ENCODE measurements at regions not wholly inside any gene's neighbourhood (a gene's known extent, or its start where the extent isn't known, plus 50 kb on each side); places are given as distances from the start of the nearest gene placed in this dataset.
"Not testable (repeated sequence)": the region's sequence is repeated elsewhere in the genome, so short reads cannot be mapped to it uniquely, and the experiment has no call there.

DNA sequence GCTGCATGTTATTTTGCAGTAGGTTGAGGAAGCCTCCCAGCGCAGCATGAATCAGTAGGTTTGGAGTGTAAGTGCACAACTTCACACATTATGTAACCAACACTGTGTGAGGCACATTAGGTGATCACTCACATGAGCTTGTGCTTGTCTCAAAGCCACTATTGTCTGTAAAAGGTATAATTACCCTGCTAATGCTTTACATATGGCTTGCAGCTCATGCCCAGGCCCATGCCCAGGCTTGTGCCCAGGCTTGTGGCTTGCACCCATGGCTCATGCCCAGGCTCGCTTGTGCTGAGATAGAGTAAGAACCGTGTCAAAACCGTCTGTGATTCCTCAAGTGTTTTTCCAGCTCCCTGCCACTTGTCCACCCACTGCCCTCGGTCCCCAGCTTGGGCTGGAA is 596.3 kb downstream of the LTN1 start:
- DNase-seq (no peak), ATAC-seq (no peak)
- H3K27ac Mint-ChIP-seq: no peak overlapping the region
- H3K9me3 Mint-ChIP-seq (ENCODE audit: low read depth): peaks cover 5% of the 10 kb centered on the region
- H3K4me1 Mint-ChIP-seq: no peaks in the 10 kb centered on the region
- CTCF ChIA-PET: no interaction called here
- peaks cover 2% of the 10 kb centered on the region for H3K27me3 Mint-ChIP-seq
- H3K4me3 Mint-ChIP-seq: no peak overlapping the region
- no peaks in the 10 kb centered on the region for H3K36me3 Mint-ChIP-seq

DNA sequence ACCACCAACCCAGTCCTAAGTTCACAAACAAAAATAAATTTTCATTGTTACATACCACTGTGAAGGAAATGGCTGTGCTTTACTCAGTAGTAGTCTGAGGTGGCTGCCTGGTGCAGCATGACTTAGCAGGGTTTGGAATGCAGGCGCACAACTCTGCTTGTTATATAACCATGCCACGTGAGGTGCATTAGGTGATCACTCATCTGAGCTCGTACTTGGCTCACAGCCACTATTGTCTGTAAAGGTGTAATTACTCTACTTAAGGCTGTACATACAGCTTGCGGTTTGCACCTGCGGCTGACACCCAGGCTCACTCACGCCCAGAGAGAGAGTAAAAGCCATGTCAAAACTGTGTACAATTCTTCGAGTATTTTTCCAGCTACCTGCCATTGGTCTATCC is 599.4 kb downstream of the LTN1 start:
- Mint-ChIP-seq H3K27me3 (peaks cover 2% of the 10 kb centered on the region), H3K4me3 (no peak overlapping the region), H3K27ac (no peak overlapping the region), H3K9me3 (ENCODE audit: low read depth) (peaks cover 3% of the 10 kb centered on the region), H3K36me3 (no peaks in the 10 kb centered on the region), H3K4me1 (no peaks in the 10 kb centered on the region)
- DNase-seq: no peak
- ATAC-seq: no peak
- CTCF ChIA-PET: no interaction called here

DNA sequence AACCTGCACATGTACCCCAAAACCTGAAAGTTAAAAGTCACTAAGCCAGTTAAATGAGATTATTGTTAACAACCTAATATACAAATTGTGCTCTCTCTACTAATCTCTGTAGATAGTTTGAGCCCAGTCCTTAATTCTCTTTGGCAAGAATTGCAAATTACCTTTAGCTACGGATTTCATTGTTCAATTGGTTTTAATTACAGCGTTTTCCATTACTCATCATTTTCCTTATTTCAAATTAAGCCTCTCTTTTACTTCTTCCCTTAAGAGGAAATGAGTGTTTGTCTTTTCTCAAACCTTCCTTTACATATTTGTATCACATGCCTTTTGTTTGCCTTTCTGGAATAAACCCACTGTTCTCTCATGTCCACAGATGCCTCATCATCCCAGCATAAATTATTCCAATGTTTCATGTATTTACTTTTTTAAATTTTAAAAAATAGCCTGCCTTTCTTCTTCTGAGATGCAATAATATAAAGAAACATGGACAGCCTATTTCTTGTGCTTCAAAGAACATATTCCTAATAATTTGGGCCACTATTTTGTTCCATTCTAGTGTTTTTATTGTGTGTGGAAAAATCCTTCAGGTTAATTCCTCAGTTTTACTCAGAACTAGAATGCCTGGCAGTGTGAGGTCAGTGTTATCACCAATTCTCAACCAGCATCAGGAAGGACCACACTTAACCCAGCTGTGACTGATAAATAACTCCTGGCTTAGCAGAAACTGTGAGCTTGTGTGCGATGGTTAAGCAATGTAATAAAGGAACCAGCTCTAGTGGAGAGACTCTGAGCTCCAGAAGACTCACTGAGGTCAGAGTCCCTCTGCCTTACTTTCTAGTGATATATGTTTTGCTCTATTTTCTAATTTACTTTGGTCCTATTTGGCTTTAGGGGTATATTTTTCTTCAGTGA is 600.5 kb downstream of the LTN1 start:
- H3K9me3 Mint-ChIP-seq (ENCODE audit: low read depth): no peaks in the 10 kb centered on the region
- no peaks in the 10 kb centered on the region for H3K36me3 Mint-ChIP-seq
- H3K27me3 Mint-ChIP-seq: no peaks in the 10 kb centered on the region
- CTCF ChIA-PET: no interaction called here
- H3K4me1 Mint-ChIP-seq: no peaks in the 10 kb centered on the region
- no peak overlapping the region for H3K4me3 Mint-ChIP-seq
- no peak for ATAC-seq
- no peak for DNase-seq
- H3K27ac Mint-ChIP-seq: no peak overlapping the region

DNA sequence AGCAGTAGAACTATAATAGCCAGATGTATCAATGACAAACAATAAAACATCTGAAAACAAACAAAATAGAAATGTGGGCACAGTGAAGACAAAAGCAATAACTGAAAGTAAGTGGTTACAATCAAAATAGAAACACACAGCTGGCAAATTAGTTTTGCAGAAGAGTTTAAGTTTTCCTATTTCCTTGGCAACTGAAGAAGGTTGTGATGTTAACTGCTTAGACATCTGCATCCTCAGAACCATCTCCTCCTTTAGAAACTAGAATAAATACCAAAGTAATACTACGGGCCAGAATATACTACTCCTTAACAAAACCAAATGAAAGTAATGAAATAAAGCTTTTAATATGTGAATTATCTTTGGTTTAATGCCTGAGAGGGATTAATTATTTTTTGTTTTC is 605.5 kb downstream of the LTN1 start:
- no peak overlapping the region for H3K27ac Mint-ChIP-seq
- no peaks in the 10 kb centered on the region for H3K4me1 Mint-ChIP-seq
- no peak for DNase-seq
- H3K36me3 Mint-ChIP-seq: no peaks in the 10 kb centered on the region
- CTCF ChIA-PET: no interaction called here
- H3K4me3 Mint-ChIP-seq: no peak overlapping the region
- H3K9me3 Mint-ChIP-seq (ENCODE audit: low read depth): no peaks in the 10 kb centered on the region
- H3K27me3 Mint-ChIP-seq: no peaks in the 10 kb centered on the region
- no peak for ATAC-seq

DNA sequence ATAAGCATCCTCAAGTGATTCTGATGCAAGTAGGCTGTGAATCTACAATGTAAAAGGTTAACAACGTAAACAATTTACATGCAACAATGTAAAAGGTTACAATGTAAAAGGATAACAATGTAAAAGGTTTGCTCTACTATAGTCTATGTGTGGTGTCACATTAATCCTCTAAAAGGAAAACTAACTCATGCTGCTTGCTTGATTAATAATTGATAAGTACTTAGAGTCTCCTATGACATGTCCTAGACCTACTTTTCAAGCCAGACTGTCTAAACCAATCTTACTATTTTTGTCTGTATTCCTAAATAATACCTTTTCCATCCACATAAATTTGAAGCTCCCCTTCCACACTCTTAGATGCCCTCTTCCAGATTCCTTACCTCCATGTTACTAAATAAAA is 606.8 kb downstream of the LTN1 start:
- DNase-seq: no peak
- H3K9me3 Mint-ChIP-seq (ENCODE audit: low read depth): no peaks in the 10 kb centered on the region
- CTCF ChIA-PET: no interaction called here
- no peaks in the 10 kb centered on the region for H3K4me1 Mint-ChIP-seq
- ATAC-seq: no peak
- no peak overlapping the region for H3K27ac Mint-ChIP-seq
- no peaks in the 10 kb centered on the region for H3K36me3 Mint-ChIP-seq
- no peak overlapping the region for H3K4me3 Mint-ChIP-seq
- no peaks in the 10 kb centered on the region for H3K27me3 Mint-ChIP-seq

DNA sequence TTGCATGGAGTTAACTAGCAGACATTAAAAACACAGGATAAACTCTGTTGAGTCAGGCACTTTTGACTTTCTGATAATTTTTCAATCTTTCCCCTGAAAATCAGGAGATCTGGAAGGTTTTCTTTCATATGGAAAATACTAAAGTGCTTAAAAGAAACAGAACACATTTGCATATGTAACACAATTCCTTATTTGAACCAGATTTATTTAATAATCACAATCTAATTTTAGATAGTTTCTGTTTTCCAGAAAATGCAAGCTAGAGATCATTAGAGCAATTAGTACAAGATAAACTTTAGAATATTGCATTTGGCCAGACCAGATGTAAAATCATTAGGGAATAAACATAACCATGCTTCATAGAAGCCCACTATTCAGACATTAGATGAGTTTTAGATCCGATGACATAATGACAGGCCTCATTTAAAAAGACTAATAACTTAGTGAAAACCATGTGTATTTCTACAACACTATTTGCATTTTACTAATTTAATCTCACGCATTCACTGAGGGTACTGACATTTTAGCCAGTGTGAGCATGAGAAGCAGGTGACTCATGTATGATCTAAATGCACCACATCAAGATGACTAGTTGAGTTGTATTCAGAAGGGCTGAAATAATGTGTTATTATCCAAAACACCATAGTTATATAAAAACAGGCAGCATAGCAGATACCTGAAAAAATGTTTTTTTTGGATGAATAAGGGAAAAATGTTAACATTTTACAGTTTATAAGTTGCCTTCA is 611.5 kb downstream of the LTN1 start:
- H3K4me1 Mint-ChIP-seq; DNase-seq; H3K36me3 Mint-ChIP-seq; CTCF ChIA-PET; H3K27ac Mint-ChIP-seq; H3K4me3 Mint-ChIP-seq; H3K27me3 Mint-ChIP-seq; ATAC-seq; H3K9me3 Mint-ChIP-seq (ENCODE audit: low read depth): not testable (repeated sequence)

DNA sequence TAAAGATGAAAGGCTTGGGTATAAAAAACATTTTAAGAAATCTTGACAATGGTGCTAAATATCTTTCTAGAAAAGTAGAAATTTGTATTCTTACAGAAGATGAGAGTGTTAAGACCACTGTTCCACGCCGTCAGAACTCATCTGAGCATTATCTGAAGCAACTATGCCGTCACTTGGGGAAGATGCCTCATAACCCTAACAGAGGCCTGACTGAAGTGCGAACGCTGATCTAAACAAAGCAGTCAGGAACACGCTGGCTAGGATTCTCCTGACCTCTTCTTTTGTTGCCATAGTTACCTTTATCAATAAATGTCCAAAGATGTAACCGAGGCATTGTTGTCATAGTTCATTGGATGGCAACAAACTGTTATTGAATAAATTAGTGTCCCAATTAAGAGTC is 612.4 kb downstream of the LTN1 start:
- Mint-ChIP-seq H3K4me3 (no peak overlapping the region), H3K27ac (no peak overlapping the region), H3K36me3 (no peaks in the 10 kb centered on the region), H3K4me1 (no peaks in the 10 kb centered on the region), H3K9me3 (ENCODE audit: low read depth) (no peaks in the 10 kb centered on the region), H3K27me3 (no peaks in the 10 kb centered on the region)
- DNase-seq: no peak
- no peak for ATAC-seq
- CTCF ChIA-PET: no interaction called here

DNA sequence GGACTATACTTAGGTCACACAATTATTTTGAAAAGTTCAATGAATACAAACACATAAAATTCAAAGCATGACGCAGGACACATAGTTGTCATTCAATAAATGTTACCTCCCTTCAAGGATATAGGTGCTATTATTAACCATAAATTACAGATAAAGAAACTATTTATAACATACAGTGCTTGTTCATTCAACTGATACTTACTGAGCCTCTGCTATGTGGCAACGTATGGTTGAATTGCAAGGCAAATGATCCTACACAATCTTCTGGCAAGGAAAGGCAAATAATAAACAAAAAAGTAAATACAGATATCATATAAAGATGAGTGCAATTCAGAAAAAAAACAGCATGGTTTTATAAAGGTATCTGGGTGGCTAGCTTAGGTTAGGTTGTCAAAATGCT is 614.7 kb downstream of the LTN1 start:
- Mint-ChIP-seq H3K36me3 (no peaks in the 10 kb centered on the region), H3K4me3 (no peak overlapping the region), H3K9me3 (ENCODE audit: low read depth) (peaks cover 5% of the 10 kb centered on the region), H3K27me3 (no peaks in the 10 kb centered on the region), H3K4me1 (no peaks in the 10 kb centered on the region), H3K27ac (no peak overlapping the region)
- ATAC-seq (no peak), DNase-seq (no peak)
- CTCF ChIA-PET: no interaction called here

DNA sequence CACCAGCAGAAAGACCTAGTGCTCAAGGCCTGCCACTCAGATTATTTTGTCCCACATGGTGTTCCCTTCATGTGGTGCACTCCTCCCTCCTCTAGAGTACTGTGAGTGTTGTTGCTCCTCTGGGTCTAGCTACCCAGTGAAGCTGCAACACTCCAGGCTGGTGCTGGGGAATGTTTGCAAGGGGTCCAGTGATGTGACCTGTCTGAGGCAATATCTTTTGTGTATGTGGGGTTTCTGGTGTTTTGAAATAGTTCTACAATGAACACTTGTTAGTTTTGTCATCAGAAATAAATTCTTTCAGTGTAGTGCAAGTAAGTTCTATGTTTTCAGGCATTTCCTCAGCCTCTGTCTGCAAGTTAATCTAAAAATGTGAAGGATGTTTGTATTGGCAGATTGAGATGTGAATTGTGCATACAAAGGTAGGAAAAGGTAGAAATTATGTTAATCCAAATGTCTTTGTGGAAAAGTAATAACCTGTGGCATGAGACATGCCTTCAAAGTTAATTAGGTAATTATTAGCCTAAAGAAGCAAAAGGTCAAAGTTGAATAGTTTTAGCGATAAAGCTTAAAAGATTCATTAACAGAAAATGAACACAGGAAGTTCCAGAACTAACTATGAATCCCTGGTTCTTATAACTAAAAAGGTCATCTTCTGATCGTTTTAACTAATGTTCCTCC is 616.8 kb downstream of the LTN1 start:
- no peak overlapping the region for H3K27ac Mint-ChIP-seq
- H3K27me3 Mint-ChIP-seq: no peaks in the 10 kb centered on the region
- H3K4me1 Mint-ChIP-seq: no peaks in the 10 kb centered on the region
- ATAC-seq: no peak
- H3K4me3 Mint-ChIP-seq: no peak overlapping the region
- DNase-seq: no peak
- no peaks in the 10 kb centered on the region for H3K36me3 Mint-ChIP-seq
- H3K9me3 Mint-ChIP-seq (ENCODE audit: low read depth): peaks cover 7% of the 10 kb centered on the region
- CTCF ChIA-PET: no interaction called here

DNA sequence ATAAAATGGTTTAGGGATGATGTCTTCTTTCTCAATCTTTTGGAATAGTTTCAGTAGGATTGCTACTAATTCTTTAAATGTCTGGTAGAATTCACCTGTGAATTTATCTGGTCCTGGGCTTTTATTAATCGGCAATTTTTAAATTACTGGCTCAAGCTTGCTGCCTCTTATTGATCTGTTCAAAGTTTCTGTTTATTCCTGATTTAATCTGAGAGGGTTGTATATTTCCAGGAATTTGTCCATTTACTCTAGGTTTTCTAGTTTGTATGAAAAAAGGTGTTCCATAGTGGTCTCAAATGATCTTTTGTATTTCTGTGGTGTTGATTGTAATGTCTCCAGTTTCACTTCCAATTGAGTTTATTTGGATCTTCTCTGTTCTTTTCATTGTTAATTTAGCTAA is 617.8 kb downstream of the LTN1 start:
- Mint-ChIP-seq H3K4me3 (no peak overlapping the region), H3K9me3 (ENCODE audit: low read depth) (peaks cover 7% of the 10 kb centered on the region), H3K36me3 (no peaks in the 10 kb centered on the region), H3K27me3 (no peaks in the 10 kb centered on the region), H3K27ac (no peak overlapping the region), H3K4me1 (no peaks in the 10 kb centered on the region)
- CTCF ChIA-PET: no interaction called here
- ATAC-seq (no peak), DNase-seq (no peak)

DNA sequence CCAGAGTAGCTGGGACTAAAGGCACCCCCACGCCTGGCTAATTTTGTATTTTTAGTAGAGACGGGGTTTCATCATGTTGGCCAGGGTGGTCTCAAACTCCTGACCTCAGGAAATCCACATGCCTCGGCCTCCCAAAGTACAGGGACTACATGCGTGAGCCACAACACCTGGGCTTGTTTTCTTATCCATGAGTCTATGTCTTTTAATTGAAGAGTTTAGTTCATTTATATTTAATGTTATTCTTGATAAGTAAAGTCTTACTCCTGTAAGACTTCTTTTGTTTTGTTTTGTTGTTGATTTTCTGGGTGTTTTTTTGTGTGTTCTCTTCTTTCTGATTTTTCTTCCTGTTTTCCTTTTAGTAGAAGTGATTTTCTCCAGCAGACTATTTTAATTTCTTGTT is 621.0 kb downstream of the LTN1 start:
- Mint-ChIP-seq H3K4me1 (no peaks in the 10 kb centered on the region), H3K27ac (no peak overlapping the region), H3K27me3 (no peaks in the 10 kb centered on the region), H3K4me3 (no peak overlapping the region), H3K36me3 (no peaks in the 10 kb centered on the region), H3K9me3 (ENCODE audit: low read depth) (peaks cover 7% of the 10 kb centered on the region)
- CTCF ChIA-PET: no interaction called here
- ATAC-seq (no peak), DNase-seq (no peak)

DNA sequence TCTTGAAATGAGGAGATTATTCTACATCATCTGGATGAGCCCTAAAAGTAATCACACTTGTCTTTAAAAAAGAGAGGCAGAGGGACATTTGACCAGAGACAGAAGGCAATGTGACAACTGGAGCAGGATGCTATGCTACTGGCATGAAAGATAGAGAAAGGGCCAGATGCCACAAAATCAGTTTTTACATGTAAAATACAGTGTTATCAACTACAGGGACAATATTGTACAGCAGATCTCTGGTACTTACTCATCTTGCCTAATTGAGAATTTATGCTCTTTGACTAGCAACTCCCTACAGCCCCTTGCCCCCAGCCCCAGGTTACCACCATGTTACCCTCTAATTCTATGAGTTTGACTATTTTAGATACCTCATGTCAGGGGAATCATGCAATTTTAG is 633.4 kb downstream of the LTN1 start:
- Mint-ChIP-seq H3K27ac (no peak overlapping the region), H3K4me1 (no peaks in the 10 kb centered on the region)
- CTCF ChIA-PET: no interaction called here

DNA sequence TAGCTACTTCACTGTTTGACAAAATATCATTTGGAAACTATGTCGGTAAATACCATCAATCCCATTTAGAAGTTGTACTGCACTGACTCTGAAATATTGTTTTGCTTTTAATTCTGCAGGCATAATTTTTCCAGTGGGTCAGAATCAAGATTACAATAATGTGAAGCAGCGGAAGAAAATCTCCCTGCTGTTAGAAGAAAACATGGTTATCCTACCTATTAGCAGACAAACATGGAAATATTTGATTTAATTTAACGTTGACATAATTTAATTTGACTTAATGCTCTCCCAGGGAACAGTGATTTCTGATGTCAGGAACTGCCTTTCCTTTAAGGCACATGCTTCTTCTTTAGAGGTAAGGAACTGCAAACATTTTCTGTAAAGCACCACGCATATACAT is 634.0 kb downstream of the LTN1 start:
- Mint-ChIP-seq H3K4me3 (no peak overlapping the region), H3K4me1 (no peaks in the 10 kb centered on the region), H3K27ac (no peak overlapping the region), H3K36me3 (no peaks in the 10 kb centered on the region), H3K27me3 (no peaks in the 10 kb centered on the region), H3K9me3 (ENCODE audit: low read depth) (no peaks in the 10 kb centered on the region)
- DNase-seq (no peak), ATAC-seq (no peak)
- CTCF ChIA-PET: no interaction called here

More for the DNA sequence above, 633.4 kb downstream of the LTN1 start:
- Mint-ChIP-seq H3K27me3 (no peaks in the 10 kb centered on the region), H3K36me3 (no peaks in the 10 kb centered on the region), H3K4me3 (no peak overlapping the region), H3K9me3 (ENCODE audit: low read depth) (no peaks in the 10 kb centered on the region)
- DNase-seq (no peak), ATAC-seq (no peak)

DNA sequence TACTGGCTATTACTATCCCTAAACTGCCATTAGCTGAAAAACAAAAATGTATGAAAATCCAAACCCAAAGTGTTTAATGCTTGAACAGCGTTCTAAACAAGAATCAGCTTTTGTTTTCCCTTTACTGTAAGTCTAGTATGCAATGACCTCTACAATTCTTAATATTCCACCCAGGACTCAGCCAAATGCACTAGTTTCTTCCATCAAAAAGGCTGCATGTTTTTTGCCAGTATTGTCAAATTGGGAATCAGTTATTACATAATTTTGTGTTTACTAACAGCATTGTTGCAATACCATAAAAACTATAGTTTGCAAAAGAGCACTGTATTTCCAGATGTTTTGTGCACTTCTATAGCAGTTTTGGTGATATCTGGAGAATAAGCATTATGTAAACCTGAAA is 634.5 kb downstream of the LTN1 start:
- CTCF ChIA-PET: no interaction called here
- H3K36me3 Mint-ChIP-seq: no peaks in the 10 kb centered on the region
- no peak overlapping the region for H3K27ac Mint-ChIP-seq
- ATAC-seq (no peak), DNase-seq (no peak)
- no peaks in the 10 kb centered on the region for H3K9me3 Mint-ChIP-seq (ENCODE audit: low read depth)
- H3K4me1 Mint-ChIP-seq: no peaks in the 10 kb centered on the region
- H3K4me3 Mint-ChIP-seq: no peak overlapping the region
- H3K27me3 Mint-ChIP-seq: no peaks in the 10 kb centered on the region

All from activated CD8-positive, alpha-beta memory T cell treated with anti-CD3 and anti-CD28 coated beads, Interleukin-2, amount 10 ng/mL, durations not matched to agents 7 days and 5 days (primary cell).